NCI-H1105 (cell line): ENCODE measurements at regions not wholly inside any gene's neighbourhood (a gene's known extent, or its start where the extent isn't known, plus 50 kb on each side); places are given as distances from the start of the nearest gene placed in this dataset.

Experiments used
- DNase-seq: peaks from one replicate; lab custom pipeline; 2025; lab: John Stamatoyannopoulos, UW

DNA sequence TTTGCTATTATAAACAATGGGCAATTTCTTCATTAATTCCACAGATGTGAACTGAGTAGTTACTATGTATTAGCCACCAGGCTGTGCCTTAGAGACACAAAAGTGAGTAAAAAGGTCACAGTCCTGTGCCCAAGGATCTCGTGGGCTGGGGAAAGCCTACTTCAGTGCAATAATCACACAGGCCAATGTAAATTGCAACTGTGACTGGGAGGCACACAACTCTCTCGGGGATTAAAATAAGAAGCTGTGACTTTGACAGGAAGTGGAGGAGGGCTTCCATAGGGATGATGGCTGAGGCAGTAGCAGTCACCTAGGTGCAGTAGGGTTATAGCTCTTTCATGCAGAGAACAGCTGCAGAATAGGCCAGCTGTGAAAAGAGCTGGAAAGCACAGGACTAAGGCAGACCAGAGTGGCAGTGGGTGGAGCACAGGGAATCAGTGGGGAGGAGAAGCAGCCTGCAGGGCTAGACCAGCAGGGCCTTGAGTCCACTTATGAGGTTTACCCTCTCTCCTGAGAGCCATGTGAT is 121.9 kb downstream of the MAB21L3 start:
- no peak for DNase-seq

DNA sequence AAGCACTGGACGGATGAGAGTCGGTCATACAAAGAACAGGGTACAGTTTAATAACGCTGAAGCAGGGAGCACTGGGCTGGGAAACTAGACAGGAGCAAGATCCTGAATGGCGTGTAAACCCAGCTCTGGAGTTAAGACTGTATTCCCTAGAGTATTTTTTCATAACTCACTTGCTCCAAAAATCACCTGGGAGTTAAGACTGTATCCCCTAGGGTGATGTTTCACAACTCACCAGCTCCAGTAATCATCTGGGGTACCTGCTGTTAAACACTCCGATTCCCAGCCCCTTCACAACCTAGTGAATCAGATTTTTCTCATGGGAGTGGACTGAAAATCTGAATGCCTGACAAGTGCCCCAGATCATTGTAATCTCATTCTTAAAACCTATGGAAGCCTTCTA is 123.2 kb downstream of the MAB21L3 start:
- DNase-seq = no peak

DNA sequence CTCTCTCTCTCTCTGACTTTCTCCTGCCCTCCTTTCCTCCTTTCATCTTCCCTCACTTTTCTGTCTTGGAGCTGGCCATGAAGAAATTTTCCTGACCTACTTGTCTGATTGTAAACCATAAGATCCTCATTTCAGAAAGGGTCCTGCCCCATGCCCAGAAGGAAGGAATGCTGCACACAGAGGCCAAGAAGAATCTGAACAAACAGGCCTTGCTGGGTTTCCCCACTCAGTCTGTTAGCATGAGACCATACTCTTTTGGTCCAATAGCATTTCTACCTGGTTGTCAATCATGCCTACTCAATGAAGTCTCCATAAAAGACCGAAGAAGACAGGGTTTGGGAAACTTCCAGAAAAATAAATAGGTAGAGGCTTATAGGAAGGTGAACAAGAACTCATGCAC is 128.7 kb downstream of the MAB21L3 start:
- no peak for DNase-seq

DNA sequence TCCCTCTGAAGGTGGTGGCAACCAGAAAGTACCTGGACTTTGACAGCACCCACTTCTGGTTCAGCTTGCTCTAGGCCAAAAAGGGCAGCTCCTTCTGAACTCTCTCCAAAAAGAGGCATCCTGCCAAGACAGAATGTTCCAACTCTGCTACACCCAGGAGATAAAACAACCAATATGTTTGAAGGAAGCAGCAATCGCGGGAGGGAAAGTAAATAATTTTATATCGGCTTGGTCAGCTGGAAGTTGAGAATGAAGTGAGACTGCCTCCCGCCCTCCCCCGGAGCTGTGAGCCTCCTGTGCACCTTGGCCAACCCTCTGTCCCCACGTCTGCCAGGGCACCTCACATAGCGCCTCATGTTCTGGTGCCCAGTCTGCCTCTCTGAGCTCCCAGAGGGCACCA is 130.3 kb upstream of the ATP1A1 start:
- no peak for DNase-seq

GRCh38 chr1:116243333-116244054 is 129.6 kb upstream of the ATP1A1 start:
- DNase-seq = no peak

GRCh38 chr1:116246174-116246573 is 126.9 kb upstream of the ATP1A1 start:
- DNase-seq = no peak

DNA sequence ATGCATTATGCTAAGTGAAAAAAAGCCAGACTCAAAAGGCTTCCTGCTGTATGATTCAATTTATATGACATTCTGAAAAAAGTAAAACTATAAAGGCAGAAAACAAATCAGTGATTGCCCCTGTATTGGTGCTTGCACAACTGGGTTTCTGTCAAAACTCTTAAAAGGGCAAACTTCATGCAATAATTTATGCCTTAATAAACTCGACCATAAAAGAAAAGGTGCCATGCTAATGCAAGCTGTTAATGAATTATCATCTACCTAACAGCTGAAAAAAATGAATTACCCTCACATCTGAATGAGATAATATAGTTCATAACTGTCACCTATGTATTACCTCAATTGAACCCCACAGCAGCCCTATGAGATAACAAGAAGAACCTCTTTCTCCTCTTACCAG is 120.8 kb upstream of the ATP1A1 start:
- DNase-seq = no peak

DNA sequence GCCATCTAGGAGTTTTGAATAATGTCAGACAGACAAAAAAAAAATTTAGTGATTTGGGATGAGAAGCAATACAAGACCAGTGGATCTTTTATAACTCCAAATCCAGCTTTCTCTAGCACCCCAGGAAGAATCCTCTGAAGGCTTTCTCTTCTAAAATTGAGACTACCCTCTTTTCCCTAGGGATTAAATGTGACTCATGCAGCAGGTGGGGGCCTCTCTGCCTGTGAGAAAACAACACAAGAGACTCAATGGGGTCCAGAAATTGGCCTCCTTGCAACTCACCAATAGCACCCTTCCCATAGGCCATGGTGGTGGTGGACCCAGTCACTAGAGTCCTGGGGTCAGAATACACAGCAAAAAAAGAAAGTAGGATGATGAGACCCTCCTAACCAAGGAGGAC is 120.3 kb upstream of the ATP1A1 start:
- DNase-seq = no peak

- DNase-seq = no peak
Observed at GRCh38 chr1:116253566-116254382, 119.3 kb upstream of the ATP1A1 start.

GRCh38 chr1:116254776-116255175 is 118.3 kb upstream of the ATP1A1 start:
- no peak for DNase-seq

- no peak for DNase-seq
Observed at GRCh38 chr1:116255486-116256285, 117.4 kb upstream of the ATP1A1 start.

GRCh38 chr1:116256286-116256649 is 116.8 kb upstream of the ATP1A1 start:
- DNase-seq = no peak

GRCh38 chr1:116256875-116257274 is 116.2 kb upstream of the ATP1A1 start:
- no peak for DNase-seq

DNA sequence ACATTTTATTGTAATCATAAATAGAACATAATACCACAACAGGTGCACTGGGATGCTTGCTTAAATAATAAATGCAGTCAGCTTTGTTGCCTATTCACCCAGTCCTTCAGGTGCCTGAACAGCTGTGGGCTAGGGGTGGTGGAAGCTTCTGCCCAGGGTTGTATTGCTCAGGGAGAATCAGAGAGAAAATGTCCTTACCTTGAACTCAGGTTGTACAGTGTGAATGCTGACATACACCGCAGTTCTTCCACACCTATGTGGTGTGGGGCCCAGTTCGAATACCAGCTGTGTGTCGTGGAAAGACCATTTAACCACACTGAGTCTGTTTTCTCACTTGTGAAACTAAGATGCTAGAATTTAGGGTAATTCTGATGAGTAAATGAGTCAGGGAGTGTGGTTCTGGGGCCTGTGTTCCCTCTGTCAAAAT is 115.7 kb upstream of the ATP1A1 start:
- DNase-seq = no peak

DNA sequence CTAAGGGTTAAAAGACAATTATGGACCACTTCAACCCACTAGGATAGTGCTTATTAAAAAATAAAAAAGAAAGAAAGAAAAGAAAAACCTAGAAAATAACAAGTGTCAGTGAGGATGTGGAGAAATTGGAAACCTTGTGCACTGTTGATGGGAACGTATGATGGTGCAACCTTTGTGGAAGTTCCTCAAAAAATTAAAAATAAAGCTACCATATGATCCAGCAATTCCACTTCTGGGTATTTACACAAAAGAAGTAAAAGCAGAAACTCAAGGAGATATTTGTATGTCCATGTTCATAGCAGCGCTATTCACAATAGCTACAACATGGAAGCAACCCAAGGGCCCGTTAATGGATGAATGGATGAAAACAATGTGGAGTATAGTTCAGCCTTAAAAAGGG is 115.2 kb upstream of the ATP1A1 start:
- no peak for DNase-seq

DNA sequence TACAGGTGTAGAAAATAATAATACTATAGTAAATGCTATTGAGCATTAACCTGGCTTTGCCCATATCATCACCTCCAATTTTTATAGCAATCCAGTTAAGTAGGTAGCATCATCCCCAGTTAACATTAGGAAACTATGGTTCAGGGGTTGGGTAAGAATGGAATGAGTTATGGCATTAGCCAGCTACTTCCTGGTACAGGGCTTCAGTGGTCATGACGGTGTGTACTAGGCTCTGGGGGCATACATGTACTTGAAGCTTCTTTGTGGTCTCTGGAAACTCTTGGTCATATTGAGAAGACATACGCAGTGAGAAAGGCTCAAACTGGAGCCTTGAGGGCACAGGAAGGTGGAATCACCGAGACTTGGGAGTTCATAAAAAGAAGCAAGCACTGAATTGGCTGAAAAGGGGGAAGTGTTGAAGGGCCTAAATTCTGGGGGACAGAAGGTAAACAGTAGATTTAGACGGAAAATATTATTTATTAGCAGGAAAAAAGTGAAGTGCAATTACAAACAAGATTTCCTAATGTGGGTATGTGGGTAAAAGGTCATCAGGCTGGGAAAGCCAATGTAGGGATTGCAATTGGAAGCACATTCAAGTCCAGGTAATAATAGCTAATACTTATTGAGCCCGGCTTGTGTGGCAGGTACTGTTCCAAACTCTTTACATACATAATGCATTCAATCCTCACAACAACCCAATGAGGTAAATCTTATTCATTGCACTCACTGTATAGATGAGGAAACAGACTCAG is 114.2 kb upstream of the ATP1A1 start:
- DNase-seq = no peak

DNA sequence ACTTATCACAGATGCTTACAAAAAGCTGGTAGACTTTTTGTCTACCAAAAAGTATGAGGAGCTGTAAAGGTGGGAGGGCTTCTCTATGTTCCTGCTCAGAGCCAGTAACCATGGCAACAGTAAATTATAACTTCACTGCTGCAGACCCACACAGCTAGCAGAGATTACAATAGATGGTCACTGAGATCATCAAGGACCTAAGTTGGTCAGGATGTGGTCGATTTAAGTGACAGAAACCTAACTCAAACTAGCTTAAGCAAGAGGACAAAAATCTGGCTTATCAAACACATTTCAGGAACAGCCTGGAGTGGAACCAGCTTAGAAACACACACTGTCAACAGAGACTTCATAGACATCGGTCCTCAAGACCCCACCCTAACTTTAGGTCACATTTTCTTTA is 113.4 kb upstream of the ATP1A1 start:
- no peak for DNase-seq

GRCh38 chr1:116260115-116260514 is 112.9 kb upstream of the ATP1A1 start:
- DNase-seq = no peak

DNA sequence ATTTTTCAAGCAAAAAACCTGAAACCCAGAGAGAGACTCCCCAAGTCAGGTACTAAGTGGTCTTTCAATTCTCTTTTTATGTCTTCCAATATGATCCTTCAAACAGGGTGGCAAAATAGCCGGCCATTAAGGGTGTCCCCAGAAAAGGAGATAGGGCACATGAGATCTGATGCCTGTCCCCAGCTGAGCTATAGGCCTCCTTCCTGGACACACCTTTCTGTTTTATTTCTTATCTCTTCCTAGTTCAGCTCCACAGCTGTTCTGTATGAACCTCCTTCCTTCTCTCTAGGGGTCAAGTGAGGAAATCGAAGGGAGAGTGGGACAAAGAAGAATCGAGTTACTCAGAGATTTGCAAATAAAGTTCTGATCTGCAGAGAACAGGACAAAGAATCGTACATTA is 112.4 kb upstream of the ATP1A1 start:
- no peak for DNase-seq

GRCh38 chr1:116261227-116261626 is 111.8 kb upstream of the ATP1A1 start:
- no peak for DNase-seq

DNA sequence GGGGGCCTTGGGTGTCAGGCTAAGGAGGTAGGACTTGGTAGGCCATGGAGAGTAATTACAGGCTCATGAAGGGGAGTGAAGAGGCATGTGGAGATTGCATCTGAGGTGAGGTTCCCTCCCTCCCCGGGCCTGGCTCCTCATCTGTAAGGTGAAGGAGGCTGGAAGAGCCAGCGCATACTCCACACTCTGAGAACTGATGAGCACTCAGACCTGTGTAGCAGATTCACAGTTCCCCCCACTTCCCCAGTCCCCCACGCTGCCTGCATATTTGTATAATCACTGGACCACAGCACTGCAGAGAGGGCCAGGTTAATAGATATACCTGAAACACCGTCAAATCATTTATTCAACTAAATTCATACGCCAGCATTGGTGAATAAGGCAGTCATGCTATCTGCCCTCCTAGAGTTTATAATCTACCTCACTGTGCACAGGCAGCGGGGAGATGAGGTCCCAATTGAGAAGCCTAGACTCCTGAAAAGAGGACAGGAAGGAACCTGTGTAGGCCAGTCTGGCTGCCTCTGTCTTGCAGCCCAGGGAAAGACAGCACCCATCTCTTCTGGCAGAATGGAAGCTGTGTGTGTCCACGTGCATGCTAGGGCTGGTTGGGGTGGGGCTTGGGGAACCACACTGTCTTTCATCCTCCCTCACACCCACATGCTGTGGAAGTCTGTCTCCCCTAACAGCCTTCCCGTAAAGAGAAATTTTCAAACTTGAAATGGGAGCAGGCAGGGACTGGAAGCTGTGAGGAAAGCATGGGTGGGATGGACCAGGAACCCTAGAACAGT is 110.6 kb upstream of the ATP1A1 start:
- no peak for DNase-seq
